ENCODE measurements at regions not wholly inside any gene's neighbourhood (a gene's known extent, or its start where the extent isn't known, plus 50 kb on each side); places are given as distances from the start of the nearest gene placed in this dataset.

DNA sequence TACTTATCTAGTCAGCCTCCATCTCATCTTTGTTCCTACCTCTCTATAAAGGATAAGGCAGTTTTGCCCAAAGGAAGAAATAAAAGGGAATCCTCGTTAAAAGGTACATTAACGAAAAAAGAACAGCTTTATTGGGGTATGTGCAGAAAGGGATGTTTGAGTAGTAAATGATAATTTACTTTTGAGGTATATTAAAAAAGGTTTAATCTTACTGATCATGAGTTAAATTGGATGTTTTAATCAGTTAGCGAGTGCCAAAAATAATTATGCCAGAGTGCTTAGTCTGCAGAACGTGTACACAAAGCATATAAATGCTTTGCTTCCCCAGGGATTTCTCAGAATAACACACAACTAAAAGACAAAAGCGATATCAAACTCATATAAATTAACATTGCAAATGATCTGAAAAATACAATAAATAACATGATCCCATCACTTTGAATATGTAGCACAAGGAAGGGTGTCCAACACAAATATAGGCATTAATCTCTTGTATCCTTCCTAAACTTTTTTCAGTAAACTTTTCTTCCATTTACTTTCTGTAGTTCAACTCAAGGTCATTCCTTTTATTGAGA lies 865.0 kb downstream of the NR2F1-AS1 start:
- Histone ChIP-seq H3K27me3 (ENCODE audit: control insufficient read depth, insufficient read depth, low read length) (no peaks in the 10 kb centered on the region), H3K9me3 (ENCODE audit: control insufficient read depth, insufficient read depth, low read length) (no peaks in the 10 kb centered on the region), H3K36me3 (ENCODE audit: control insufficient read depth, insufficient read depth, low read length) (no peaks in the 10 kb centered on the region), H3K27ac (ENCODE audit: low read length) (no peak overlapping the region), H3K4me1 (ENCODE audit: control insufficient read depth, insufficient read depth, low read length) (no peaks in the 10 kb centered on the region), H3K4me3 (ENCODE audit: low read length) (no peak overlapping the region)
- no peak for ATAC-seq
- TF ChIP-seq, protein P1, sequence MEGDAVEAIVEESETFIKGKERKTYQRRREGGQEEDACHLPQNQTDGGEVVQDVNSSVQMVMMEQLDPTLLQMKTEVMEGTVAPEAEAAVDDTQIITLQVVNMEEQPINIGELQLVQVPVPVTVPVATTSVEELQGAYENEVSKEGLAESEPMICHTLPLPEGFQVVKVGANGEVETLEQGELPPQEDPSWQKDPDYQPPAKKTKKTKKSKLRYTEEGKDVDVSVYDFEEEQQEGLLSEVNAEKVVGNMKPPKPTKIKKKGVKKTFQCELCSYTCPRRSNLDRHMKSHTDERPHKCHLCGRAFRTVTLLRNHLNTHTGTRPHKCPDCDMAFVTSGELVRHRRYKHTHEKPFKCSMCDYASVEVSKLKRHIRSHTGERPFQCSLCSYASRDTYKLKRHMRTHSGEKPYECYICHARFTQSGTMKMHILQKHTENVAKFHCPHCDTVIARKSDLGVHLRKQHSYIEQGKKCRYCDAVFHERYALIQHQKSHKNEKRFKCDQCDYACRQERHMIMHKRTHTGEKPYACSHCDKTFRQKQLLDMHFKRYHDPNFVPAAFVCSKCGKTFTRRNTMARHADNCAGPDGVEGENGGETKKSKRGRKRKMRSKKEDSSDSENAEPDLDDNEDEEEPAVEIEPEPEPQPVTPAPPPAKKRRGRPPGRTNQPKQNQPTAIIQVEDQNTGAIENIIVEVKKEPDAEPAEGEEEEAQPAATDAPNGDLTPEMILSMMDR (IDR thresholded peaks at IDR 0.05), result no peak
- Mint-ChIP-seq H3K27me3 (ENCODE audit: low read depth in 2 of 2) (no peaks in the 10 kb centered on the region), H3K4me1 (no peaks in the 10 kb centered on the region), H3K36me3 (no peaks in the 10 kb centered on the region), H3K4me3 (no peak overlapping the region), H3K9me3 (peaks cover 2% of the 10 kb centered on the region in 2 donors), H3K27ac (no peak overlapping the region)
- no peak for DNase-seq
- 92% methylated on average over 5 of the region's 5 CpGs for WGBS (ENCODE audit: insufficient coverage)
- intact Hi-C loops (cut with micrococcal nuclease), result no loop called here

DNA sequence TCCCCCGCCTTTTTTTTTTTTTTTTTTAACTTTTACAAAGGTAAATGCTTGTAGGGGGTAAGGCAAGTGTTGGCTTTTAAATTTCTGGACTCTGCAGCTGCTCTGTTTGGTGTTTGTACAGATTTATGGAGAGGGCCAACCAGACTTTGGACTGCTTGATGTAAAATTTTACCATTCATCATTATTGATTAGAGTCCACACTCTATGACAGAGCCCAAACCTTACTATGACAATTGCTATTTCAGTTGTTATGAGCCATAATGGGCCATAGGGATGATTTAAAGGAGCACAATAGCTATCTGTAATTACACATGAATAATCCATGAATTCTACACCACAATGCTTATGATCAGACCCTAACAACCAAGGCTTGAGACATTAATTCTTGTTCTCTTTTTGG lies 867.2 kb downstream of the NR2F1-AS1 start:
- no CpG with 5 or more reads among the region's 1 CpG for WGBS (ENCODE audit: insufficient coverage)
- no peaks in the 10 kb centered on the region for H3K36me3 Mint-ChIP-seq
- no peak overlapping the region for H3K4me3 Mint-ChIP-seq
- Histone ChIP-seq H3K27me3 (ENCODE audit: control insufficient read depth, insufficient read depth, low read length) (no peaks in the 10 kb centered on the region), H3K27ac (ENCODE audit: low read length) (no peak overlapping the region), H3K36me3 (ENCODE audit: control insufficient read depth, insufficient read depth, low read length) (no peaks in the 10 kb centered on the region), H3K4me1 (ENCODE audit: control insufficient read depth, insufficient read depth, low read length) (no peaks in the 10 kb centered on the region), H3K4me3 (ENCODE audit: low read length) (no peak overlapping the region), H3K9me3 (ENCODE audit: control insufficient read depth, insufficient read depth, low read length) (no peaks in the 10 kb centered on the region)
- intact Hi-C loops (cut with micrococcal nuclease), result no loop called here
- H3K27me3 Mint-ChIP-seq (ENCODE audit: low read depth in 2 of 2), result no peaks in the 10 kb centered on the region
- TF ChIP-seq, protein P1 (IDR thresholded peaks at IDR 0.05), result no peak
- H3K9me3 Mint-ChIP-seq, result peaks cover 1 to 3% of the 10 kb centered on the region in 2 donors
- H3K4me1 Mint-ChIP-seq, result no peaks in the 10 kb centered on the region
- no peak for ATAC-seq
- no peak for DNase-seq
- H3K27ac Mint-ChIP-seq, result no peak overlapping the region

DNA sequence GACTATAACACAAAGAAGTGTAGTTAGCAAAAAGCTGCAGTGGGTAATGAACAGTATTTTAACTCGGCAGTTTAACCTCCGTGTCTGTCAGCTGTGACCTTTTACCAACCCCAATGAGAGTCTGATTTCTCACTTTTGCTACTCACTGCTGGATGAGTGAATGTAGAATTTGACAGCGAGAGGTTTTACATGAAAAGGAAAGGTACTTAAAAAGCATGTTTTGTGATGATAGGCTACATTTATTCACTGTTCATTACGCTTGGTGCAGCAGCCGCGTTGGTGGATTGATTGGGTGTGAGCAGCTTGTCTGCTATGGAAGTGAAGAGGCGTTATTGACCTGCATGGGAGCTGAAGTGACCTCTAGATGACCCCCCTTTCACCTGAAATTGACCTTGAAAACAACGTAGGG lies 867.7 kb downstream of the NR2F1-AS1 start:
- Mint-ChIP-seq H3K27me3 (ENCODE audit: low read depth in 2 of 2) (no peaks in the 10 kb centered on the region), H3K36me3 (no peaks in the 10 kb centered on the region), H3K4me3 (no peak overlapping the region), H3K4me1 (no peaks in the 10 kb centered on the region), H3K27ac (no peak overlapping the region), H3K9me3 (peaks cover 5 to 8% of the 10 kb centered on the region in 2 donors)
- DNase-seq, result no peak
- no peaks in the 10 kb centered on the region for H3K4me1 ChIP-seq (ENCODE audit: control insufficient read depth, insufficient read depth, low read length)
- no peak overlapping the region for H3K4me3 ChIP-seq (ENCODE audit: low read length)
- no peak for ATAC-seq
- no peaks in the 10 kb centered on the region for H3K9me3 ChIP-seq (ENCODE audit: control insufficient read depth, insufficient read depth, low read length)
- intact Hi-C loops (cut with micrococcal nuclease), result no loop called here
- H3K27me3 ChIP-seq (ENCODE audit: control insufficient read depth, insufficient read depth, low read length), result no peaks in the 10 kb centered on the region
- TF ChIP-seq, protein P1 (IDR thresholded peaks at IDR 0.05), result no peak
- no peaks in the 10 kb centered on the region for H3K36me3 ChIP-seq (ENCODE audit: control insufficient read depth, insufficient read depth, low read length)
- 82% methylated on average over 5 of the region's 8 CpGs for WGBS (ENCODE audit: insufficient coverage)
- H3K27ac ChIP-seq (ENCODE audit: low read length), result no peak overlapping the region

DNA sequence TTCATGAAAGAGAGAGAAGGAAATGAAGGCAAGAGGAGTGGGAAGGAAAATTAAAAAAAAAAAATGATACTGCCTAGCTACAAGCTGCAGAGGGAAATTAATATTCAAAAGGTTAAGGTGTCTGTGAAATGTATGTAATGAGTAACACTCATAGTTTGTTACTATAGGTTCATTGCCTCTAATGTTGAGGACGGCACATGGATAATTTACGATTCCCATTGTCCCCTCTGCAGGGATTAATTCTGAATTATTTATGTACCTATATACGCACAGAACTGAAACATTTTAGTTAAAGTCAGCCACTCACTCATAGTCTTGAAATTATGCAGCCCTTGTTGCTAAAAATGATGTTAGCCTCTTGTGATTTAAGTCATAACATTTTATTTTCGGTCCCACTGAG lies 869.1 kb downstream of the NR2F1-AS1 start:
- Histone ChIP-seq H3K27me3 (ENCODE audit: control insufficient read depth, insufficient read depth, low read length) (no peaks in the 10 kb centered on the region), H3K4me1 (ENCODE audit: control insufficient read depth, insufficient read depth, low read length) (no peaks in the 10 kb centered on the region), H3K9me3 (ENCODE audit: control insufficient read depth, insufficient read depth, low read length) (no peaks in the 10 kb centered on the region), H3K4me3 (ENCODE audit: low read length) (no peak overlapping the region), H3K36me3 (ENCODE audit: control insufficient read depth, insufficient read depth, low read length) (no peaks in the 10 kb centered on the region), H3K27ac (ENCODE audit: low read length) (no peak overlapping the region)
- Mint-ChIP-seq H3K4me3 (no peak overlapping the region), H3K27ac (no peak overlapping the region), H3K36me3 (no peaks in the 10 kb centered on the region), H3K9me3 (peaks cover 7 to 11% of the 10 kb centered on the region in 2 donors), H3K4me1 (no peaks in the 10 kb centered on the region), H3K27me3 (ENCODE audit: low read depth in 2 of 2) (no peaks in the 10 kb centered on the region)
- no peak for ATAC-seq
- DNase-seq, result no peak
- TF ChIP-seq, protein P1 (IDR thresholded peaks at IDR 0.05), result no peak
- WGBS (ENCODE audit: insufficient coverage), result 84% methylated on average over 4 of the region's 4 CpGs
- intact Hi-C loops (cut with micrococcal nuclease), result no loop called here
